Embryonic facial prominence (tissue), 1 donor: ENCODE measurements at regions not wholly inside any gene's neighbourhood (a gene's known extent, or its start where the extent isn't known, plus 50 kb on each side); places are given as distances from the start of the nearest gene placed in this dataset.

ENCODE experiments used
- DNase-seq: peaks from one replicate; pipeline ENCODE4 v3.0.0-alpha.2; 2016; ENCODE audit errors: extremely low spot score

GRCh38 chr10:128221807-128222206, 95.6 kb upstream of the MKI67 start:
- DNase-seq: no peak

DNA sequence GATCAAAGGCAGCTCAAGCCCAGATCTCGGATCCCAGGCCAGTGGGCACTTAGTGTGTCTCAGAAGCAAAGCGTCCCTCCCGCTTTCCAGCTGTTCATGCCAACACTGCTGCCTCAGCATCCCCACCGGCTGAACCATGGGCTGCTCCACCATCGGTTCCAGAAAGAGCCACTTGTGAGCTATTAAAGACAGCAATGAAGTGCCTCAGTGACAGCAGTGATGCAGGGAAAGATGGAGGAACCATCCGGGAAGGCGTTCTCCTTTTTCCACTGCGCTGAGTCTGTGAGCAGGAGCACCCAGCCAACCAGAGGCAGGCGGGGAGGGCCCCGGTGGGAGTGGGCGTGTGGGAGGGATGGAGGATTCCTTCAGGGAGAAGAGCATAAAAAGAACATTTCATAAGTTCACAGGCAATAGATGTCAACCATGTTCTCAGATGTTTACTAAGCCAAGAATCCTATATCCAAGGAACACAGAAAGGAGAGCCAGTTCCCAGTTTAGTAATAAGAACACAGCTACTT, 96.2 kb upstream of the MKI67 start:
- DNase-seq: no peak

GRCh38 chr10:128230401-128230800, 104.2 kb upstream of the MKI67 start:
- no peak for DNase-seq

DNA sequence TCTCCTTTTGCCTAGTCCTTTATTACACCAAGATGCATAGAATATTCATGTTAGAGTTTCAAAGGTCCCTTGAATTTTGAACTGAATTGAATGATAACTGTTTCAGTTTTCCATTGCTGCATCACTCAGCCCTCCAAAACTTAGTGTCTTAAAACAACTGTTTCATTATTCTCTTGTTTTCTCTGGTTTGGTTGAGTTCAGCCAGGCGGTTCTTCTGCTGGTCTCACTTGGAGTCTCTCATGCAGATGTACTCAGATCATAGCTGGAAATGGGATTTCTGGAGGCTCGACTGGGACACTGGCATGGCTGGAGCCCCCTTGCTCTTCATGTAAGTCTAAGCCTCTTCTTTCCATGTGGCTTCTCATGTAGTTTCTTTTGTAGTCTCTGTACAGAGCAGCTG, 107.2 kb upstream of the MKI67 start:
- no peak for DNase-seq

DNA sequence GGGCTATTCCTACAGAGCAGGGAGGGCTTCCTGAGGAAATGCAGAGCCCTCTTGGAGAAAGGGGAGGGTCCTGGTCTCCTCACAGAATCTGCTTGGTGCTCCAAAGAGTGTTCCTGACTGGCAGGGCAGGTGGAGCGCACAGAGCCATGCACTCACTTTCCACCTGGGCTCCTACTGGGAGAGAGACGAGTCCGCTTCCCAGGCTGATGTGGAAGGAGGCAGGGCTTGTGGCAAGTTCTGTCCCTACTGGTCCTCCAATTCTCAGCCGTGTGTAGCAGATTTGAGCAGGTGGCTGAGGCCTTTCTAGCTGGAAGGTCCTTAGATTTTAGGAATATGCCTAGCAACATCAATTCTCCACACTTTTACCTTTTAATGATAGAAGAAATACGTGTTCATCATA, 111.5 kb upstream of the MKI67 start:
- no peak for DNase-seq

GRCh38 chr10:128241023-128241422, 114.8 kb upstream of the MKI67 start:
- DNase-seq: no peak

DNA sequence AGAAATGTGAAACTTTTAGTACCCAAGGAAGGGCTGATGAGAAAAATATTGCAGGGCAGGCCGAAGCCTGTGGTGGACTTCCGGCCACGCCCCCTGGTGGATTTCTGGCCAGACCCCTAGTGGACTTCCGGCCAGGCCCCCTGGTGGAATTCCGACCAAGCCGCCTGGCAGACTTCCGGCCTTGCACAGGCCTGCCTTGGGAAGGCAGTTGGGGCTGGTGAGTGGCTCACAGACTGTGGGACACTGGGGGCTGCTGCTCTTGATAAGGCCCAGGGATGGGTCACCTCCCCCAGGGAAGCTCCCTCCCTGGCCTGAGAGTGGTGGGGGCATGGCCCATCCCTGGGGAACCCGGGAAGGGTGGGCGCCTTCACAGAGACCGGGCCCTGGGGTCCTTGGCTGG, 116.4 kb upstream of the MKI67 start:
- DNase-seq: no peak

GRCh38 chr10:128245026-128245425, 118.8 kb upstream of the MKI67 start:
- DNase-seq: no peak

- no peak for DNase-seq
These were observed 121.4 kb upstream of the MKI67 start for GRCh38 chr10:128247576-128247975.

DNA sequence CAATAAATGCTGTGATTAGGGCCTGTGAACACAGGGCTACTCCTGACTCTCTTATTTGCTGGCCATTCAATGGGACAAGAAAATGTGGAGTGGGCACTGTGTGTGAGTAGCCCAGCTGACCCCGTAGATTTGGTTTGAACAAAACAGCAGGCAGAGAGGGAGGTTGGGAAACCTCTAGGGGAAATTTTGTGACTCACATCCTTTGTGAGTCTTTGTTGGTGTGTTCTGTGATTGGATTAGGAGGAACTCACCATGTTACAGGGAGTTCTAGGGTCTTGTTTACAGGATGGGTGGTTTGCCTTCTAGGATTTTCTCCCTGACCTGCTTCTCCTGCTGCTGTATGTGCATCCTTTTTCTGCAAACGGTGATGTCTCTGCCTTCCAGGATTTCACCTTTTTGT, 128.3 kb upstream of the MKI67 start:
- DNase-seq: no peak

- DNase-seq: no peak
These were observed 131.2 kb upstream of the MKI67 start for GRCh38 chr10:128257428-128257827.

DNA sequence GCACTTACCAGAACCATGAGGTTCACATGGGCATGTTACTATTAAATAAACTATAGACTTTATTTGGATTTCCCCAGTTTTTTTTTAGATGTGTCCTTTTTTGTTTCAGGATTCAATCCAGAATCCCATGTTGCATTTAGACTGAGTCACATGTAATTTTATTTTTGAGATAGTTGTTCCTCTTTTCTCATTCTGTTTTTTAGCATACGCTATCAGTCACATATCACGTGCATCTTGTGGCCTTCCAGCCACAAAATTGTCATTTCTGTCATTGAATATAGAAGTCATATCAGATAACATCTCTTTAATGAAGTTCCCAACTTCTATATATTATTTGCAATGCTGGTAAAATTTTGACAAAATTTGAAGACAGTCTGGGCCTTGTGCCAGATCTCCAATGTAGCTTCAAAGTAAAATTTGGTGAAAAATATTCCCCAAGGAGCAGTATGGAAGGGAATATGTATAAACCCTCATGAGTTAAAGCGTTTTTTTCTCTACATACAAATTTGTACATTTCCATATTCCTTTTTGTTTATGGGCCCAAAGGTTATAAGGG, 132.3 kb upstream of the MKI67 start:
- no peak for DNase-seq

DNA sequence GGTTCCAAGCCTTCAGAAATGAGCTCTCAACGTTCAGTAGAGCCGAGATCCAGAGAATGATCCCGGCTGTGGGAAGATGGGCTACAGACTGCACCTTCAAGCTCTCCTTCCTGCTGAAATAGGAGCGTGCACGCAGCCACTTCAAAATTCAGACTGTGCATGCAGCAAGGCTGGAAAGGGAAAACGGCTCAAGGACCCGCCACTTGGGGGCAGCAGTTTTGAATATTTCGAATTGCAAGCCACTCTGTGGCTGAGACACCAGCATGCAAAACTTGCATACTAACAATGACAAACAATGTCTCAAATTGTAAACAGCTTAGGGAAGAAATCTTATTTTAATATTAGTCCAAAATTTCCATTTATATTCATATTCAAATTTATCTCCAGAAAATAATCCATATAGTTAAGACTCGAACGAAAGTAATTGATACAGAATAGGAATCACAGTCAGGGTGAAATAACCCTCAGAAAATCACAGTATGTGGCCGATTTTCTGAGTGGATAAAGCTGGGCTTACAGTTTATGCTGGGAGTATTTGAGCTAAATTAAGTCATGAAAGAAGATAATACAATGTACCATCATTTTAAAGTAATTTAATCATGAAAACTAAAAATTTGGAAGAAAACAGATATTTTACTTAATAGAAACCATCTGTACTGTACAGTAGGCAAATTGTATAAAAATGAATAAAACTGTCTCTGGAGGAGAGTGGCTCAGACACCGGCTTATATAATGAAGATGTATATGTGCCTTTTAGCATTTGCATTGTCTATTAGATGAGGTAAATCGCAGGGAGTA, 137.9 kb upstream of the MKI67 start:
- peak; percentile 70 for DNase-seq

DNA sequence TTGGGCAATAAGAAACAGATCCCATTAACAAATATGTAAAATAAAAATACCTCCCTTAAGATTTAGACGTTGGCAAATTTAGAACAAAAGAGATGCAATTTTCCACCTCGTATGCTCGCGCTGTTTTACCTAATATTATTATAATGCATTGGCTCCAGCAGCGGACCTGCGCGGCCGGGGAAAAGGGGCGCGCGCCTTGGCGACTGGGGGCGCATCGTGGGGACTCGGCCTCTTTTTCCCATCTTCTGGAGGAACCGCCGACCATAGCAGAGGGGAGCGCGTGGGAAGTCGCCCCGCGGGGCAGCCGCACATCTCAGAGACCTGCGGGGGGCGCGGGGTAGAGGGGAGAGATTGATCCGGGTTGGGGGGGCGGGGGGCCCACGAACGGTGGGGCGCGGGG, 139.4 kb upstream of the MKI67 start:
- no peak for DNase-seq

DNA sequence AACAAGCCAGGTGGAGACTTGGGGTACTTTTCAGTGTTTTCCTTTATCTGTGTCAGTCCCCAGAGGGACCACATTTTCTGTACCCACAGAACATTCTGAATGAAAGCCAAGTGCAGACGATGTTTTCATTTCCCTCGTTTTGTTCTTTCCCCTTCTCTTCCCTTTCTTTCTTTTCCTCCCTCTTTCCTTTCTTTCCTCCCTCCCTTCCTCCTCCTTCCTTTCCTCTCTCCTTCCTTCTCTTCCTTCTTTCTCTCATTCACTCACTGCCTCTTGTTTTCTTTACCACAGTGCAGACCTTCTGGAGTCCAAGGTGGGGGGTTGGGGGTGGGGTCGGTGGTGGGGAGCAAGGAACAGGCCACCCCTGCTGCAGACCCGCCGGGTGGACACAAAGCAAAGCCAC, 141.4 kb upstream of the MKI67 start:
- no peak for DNase-seq

- DNase-seq: peak; percentile 79
These were observed 141.9 kb upstream of the MKI67 start for GRCh38 chr10:128268015-128268722.

DNA sequence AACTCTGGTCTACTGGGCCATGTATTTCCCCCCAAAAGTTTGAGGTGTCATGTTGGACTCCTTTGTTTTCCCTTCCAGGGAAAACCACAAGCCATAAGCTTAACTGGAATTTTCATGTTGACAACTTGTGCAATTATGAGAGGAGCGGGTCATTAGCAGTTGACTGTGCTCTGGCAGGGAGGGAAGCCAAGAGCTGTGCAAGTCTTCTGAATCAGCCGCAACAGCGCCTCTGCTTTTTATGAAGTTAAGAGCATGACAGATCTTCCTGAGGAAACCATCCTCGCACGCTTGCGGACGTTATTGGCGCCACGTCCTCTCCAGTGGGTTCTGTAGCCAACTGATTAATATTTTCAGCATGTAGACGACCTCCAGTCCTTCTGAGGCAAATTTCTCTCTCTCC, 148.7 kb upstream of the MKI67 start:
- DNase-seq: no peak

GRCh38 chr10:128275388-128276177, 149.4 kb upstream of the MKI67 start:
- no peak for DNase-seq

DNA sequence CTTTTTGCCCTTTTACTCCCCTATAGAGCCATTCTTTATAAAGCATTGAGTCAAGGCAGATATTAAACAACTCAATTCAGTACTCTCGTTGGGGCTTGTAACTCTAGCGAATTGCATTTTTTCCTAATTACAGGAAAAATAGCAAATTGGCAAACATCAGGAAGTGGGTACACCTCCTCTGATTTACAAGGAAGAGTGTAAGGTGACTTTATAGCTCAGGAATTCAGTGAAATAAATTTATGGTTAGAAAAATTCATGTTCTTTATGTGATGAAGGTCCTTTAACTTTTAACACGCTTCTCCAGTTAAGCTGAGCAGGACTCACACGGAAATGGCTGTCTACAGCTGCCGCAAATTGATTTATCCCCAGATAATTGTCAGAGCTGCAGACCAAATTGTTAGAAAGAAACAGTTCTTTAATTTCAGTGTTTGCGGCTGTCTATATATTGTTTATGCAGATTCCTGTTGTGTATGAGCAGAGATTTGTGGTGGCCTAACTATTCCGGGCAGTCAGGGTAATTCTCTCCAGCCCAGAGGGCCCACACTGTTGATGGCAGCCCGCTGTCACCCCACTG, 151.1 kb upstream of the MKI67 start:
- DNase-seq: no peak

- DNase-seq: no peak
These were observed 152.1 kb upstream of the MKI67 start for GRCh38 chr10:128278362-128278761.

DNA sequence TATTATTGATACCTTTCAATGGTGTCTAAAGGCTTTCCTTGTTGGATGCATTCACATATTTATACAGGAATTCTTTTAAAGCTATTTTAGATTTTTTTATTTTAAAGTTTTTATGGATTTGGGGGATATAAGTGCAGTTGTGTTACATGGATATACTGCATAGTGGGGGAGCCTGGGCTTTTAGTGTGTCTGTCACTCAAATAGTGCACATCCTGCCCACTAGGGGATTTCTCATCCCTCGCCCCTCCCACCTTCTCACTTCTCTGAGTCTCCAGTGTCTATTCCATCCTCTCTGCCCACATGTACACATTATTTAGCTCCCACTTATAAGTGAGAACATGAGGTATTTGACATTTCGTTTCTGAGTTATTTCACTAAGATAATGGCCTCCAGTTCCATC, 154.0 kb upstream of the MKI67 start:
- no peak for DNase-seq

DNA sequence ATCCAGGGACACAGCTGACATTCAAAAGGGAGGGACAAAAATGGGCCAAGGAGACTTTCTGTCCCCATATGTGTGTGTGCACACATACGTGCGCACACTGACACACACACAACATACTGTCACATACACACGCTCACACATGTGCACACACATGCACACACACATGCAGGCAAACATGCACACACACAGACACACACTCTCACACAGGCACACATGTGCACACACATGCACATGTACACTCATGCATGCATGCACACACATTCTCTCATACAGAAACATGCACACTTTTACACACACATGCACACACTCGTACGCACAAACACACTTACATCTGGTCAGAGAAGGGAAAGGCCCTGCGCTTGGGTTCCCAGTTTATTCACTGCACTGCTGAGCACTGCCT, 155.1 kb upstream of the MKI67 start:
- DNase-seq: no peak
